Astrocyte of the cerebellum (primary cell): ENCODE measurements at regions not wholly inside any gene's neighbourhood (a gene's known extent, or its start where the extent isn't known, plus 50 kb on each side); places are given as distances from the start of the nearest gene placed in this dataset.

Experiments
- DNase-seq: peaks from one replicate; pipeline ENCODE4 v3.0.0-alpha.2; 2011; ENCODE audit warnings: low read depth
- H3K4me3 ChIP-seq: 2 replicates; pipeline ENCODE4 v1.5.1; 2011; ENCODE audit warnings: mild to moderate bottlenecking, low read depth, low read length, moderate library complexity
- in situ Hi-C: cut with HindIII; loops from 2 replicates; pipeline ENCODE4 v1.10.0; 2017; ENCODE audit warnings: low sequenced_read_pairs
- TF ChIP-seq, protein P1 (sequence below): IDR thresholded peaks from 2 replicates; pipeline ENCODE4 v1.5.1; 2012; ENCODE audit warnings: low read length, low read depth, moderate library complexity, mild to moderate bottlenecking; ENCODE audit errors: missing control alignments

DNA sequence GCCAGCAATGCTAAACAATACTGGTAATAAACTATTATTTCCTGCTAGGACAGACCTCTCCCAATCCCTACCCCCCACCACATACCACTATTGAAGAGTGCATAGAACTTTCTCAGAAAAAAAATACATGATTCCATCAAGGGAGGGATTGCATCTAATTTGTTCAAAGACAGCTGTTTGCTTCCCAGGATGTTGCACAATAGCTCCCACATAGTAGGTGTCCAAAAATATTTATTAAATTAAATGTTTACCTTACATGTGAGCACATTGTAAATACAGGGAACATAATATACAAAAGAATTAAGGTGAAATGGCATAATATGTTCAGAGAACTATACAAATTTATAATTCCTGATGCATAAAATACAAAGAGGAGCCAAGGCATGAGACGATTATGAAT is 1111.8 kb upstream of the LCORL start:
- TF ChIP-seq, protein P1, sequence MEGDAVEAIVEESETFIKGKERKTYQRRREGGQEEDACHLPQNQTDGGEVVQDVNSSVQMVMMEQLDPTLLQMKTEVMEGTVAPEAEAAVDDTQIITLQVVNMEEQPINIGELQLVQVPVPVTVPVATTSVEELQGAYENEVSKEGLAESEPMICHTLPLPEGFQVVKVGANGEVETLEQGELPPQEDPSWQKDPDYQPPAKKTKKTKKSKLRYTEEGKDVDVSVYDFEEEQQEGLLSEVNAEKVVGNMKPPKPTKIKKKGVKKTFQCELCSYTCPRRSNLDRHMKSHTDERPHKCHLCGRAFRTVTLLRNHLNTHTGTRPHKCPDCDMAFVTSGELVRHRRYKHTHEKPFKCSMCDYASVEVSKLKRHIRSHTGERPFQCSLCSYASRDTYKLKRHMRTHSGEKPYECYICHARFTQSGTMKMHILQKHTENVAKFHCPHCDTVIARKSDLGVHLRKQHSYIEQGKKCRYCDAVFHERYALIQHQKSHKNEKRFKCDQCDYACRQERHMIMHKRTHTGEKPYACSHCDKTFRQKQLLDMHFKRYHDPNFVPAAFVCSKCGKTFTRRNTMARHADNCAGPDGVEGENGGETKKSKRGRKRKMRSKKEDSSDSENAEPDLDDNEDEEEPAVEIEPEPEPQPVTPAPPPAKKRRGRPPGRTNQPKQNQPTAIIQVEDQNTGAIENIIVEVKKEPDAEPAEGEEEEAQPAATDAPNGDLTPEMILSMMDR = no peak
- in situ Hi-C loops = no loop called here
- H3K4me3 ChIP-seq = no peak overlapping the region
- no peak for DNase-seq

DNA sequence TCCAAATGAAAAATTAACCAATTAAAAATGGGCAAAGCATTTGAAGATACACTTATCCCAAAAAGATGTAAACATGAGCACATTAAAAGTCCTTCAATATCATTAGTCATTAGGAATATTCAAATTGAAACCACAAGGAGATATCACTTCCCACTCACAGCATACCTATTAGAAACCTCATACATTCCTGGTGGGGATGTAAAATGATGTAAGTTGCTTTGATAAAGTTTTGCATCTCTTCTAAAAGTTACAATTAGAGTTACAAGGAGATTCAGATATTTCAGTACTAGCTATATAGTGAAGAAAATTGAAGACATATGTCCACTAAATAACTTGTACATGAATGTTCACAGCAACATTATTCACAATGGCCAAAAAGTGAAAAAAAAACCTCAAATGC is 1109.3 kb upstream of the LCORL start:
- in situ Hi-C loops = no loop called here
- no peak overlapping the region for H3K4me3 ChIP-seq
- TF ChIP-seq, protein P1 = no peak
- DNase-seq = peak; percentile 15

DNA sequence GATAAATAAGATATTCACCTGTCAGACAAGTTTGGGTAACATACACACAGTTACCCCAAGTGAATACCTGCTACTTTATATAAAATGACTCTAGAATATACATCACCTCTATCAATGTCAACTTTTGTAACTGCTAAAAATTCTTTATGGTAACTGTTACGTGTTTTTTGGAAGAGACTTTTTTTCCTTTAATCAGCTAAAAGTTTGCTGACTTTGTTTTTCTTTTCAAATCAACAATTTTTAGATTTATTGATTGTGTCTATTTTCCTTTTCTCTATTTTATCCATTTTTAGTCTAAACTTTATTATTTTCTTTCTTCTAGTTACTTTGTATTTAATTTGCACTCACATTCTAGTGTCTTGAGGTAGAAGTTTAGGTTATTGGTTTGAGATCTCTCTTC is 1106.6 kb upstream of the LCORL start:
- H3K4me3 ChIP-seq = no peak overlapping the region
- in situ Hi-C loops = no loop called here
- DNase-seq = no peak
- TF ChIP-seq, protein P1 = no peak

DNA sequence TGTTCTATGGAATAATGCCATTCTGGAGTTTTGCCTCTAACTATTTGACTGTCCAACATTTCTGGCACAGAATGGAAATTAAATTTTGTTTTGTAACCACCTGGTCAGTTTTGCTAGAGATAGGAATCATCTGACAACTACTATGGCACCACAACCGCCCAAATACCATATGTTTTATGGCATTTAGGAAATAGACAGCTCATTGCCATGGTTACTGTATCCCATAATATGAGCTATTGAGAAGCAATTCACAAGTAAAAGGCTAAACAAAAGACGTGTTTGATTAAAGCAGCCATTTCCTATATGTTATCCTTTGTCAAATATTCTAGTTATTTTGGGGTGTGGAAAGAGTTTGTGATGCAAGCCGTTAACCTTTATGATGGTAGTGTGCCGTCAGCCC is 1105.3 kb upstream of the LCORL start:
- no peak for DNase-seq
- H3K4me3 ChIP-seq = no peak overlapping the region
- TF ChIP-seq, protein P1 = no peak
- in situ Hi-C loops = no loop called here

DNA sequence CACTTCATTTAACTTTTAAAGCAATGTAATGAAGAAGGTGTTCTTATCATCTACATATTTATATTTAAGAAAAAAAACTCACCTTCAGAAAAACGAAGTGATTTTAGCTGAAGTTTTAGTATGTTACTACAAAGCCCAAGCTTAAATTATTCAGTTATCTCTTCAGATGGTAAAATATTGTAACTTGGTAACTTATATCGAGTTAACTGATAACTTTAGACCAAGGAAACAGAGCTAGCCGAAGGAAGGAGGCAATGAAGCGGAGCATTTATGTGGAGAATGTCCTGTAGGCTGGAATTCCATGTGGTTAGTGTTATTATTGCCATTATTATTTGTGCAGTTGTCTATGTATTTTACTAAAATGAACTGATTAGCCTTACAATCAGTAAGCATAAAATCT is 1102.1 kb upstream of the LCORL start:
- no peak for DNase-seq
- in situ Hi-C loops = no loop called here

DNA sequence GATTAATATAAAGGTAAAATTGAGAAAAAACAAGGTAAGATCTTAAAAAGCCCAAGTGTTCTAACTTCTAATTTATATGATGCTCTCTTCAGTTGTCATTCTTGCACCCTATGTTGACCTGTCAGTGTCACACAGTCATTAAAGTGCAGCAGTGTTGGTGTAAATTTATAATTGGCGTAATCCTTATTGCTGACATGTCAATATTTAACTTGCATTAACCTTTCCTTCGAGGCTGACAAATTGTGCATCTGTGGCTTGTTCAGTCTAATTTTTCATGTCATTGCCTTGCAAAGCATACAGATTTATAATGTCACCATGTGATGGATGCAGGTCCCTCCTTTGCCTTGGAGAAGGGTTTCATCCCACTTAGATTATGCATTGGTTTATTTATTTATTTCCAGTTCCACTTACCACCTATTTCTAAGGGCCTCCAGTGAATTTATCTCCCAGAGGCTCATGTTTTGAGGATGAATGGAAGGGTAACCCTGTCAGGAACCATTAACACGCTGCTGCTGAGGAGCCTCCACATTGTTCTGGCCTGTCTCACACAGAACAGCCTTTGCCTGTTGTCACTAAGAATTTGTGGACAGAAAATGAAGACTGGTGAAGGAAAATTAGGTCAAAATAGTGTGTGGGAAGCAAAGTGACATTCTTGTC is 1098.5 kb upstream of the LCORL start:
- no peak for DNase-seq
- H3K4me3 ChIP-seq = no peak overlapping the region
- in situ Hi-C loops = no loop called here
- TF ChIP-seq, protein P1 = no peak

More for the DNA sequence above, 1102.1 kb upstream of the LCORL start:
- TF ChIP-seq, protein P1 = no peak
- H3K4me3 ChIP-seq = no peak overlapping the region
